ENCODE measurements at regions not wholly inside any gene's neighbourhood (a gene's known extent, or its start where the extent isn't known, plus 50 kb on each side); places are given as distances from the start of the nearest gene placed in this dataset.

DNA sequence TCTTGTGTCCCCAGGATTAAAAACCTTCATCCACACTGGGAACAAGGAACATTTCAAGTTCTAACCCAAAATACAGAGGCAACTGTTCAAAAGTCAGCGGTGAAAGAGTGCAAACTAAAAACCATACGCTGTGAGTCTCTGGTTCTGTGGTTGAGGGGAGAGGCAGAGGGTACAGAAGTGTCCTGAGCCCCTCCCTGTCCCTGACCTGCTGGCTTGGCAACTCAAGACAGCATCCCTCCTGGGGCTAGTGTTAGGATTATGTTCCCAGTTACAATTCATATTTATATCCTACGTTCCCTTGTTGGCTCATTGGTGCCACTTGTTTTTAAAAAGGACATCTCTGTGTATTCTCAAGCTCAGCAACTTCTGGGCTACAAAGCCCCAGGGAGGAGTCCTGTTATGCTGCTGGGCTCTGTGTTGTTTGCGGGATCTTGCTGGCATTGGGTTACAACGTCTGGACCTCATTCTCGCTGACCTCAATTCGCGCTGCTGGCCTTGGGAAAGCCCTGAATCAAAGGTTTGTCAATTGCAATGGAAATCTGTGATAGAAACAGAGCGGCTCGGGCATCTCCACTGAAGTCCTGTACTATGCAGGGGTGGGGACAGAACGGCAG lies 420.8 kb downstream of the FUT8 start:
- 91% methylated on average over 11 of the region's 11 CpGs for WGBS
- intact Hi-C loops (cut with DNase I), result no loop called here
- H3K4me1 ChIP-seq (replicated peaks), result no peaks in the 10 kb centered on the region
- TF ChIP-seq POLR2A (IDR thresholded peaks at IDR 0.05), result no peak
- no peak for TF ChIP-seq POLR2AphosphoS5 (IDR thresholded peaks at IDR 0.05)
- TF ChIP-seq CTCF (IDR thresholded peaks at IDR 0.05), result no peak
- no peak overlapping the region for H3K4me3 ChIP-seq
- DNase-seq (ENCODE audit: low spot score), result no peak
- no peaks in the 10 kb centered on the region for H3K27me3 ChIP-seq (replicated peaks; ENCODE audit: insufficient read depth)
- H3K9me3 ChIP-seq, result no peaks in the 10 kb centered on the region
- no peaks in the 10 kb centered on the region for H3K36me3 ChIP-seq
- H3K27ac ChIP-seq, result no peak overlapping the region

DNA sequence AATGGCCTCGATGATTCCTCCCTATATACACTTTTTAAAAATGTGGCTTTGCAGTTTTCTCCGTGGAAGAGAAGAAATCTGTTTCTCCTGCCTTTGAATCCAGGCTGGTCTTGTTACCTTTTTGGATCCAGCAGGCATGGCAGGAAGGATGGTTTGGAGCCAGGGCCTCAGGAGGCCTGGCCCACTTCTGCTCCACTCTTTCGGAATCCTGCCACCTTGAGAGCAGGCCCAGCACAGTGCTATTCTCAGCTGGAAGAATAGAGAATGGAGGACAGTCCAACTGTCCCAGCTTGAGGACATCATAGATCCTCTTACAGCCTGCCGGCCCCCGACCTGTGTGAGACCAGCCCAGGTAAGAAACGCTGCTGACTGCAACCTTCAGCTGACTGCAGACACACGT lies 421.5 kb downstream of the FUT8 start:
- H3K4me1 ChIP-seq (replicated peaks), result no peaks in the 10 kb centered on the region
- no peaks in the 10 kb centered on the region for H3K36me3 ChIP-seq
- no peak overlapping the region for H3K4me3 ChIP-seq
- DNase-seq (ENCODE audit: low spot score), result no peak
- WGBS, result 91% methylated on average over 7 of the region's 7 CpGs
- no peaks in the 10 kb centered on the region for H3K9me3 ChIP-seq
- H3K27me3 ChIP-seq (replicated peaks; ENCODE audit: insufficient read depth), result no peaks in the 10 kb centered on the region
- intact Hi-C loops (cut with DNase I), result no loop called here
- no peak overlapping the region for H3K27ac ChIP-seq
- TF ChIP-seq POLR2A (IDR thresholded peaks at IDR 0.05), result no peak

DNA sequence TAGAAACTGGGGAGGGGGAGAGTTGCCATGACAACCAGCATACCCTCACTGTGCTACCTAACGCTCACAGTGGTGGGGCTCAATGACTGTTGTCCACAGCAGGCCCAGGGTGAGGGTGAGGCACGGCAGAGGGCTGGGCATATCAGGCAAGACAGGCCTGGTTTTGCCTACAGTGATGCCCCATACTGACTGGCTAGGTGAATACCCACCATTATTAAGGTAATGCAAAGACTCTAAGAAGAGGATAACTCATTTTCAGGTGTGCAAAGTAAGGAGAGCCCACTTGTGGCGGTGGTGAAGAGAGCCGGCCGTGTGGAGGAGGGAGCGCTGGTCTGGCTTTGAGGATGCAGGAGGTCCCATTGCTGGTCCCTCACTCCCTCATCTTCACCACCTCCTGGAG lies 422.3 kb downstream of the FUT8 start:
- TF ChIP-seq CTCF (IDR thresholded peaks at IDR 0.05) (no peak), POLR2AphosphoS5 (IDR thresholded peaks at IDR 0.05) (no peak), POLR2A (IDR thresholded peaks at IDR 0.05) (no peak)
- WGBS, result 98% methylated on average over 6 of the region's 6 CpGs
- H3K9me3 ChIP-seq, result no peaks in the 10 kb centered on the region
- H3K27me3 ChIP-seq (replicated peaks; ENCODE audit: insufficient read depth), result no peaks in the 10 kb centered on the region
- H3K4me1 ChIP-seq (replicated peaks), result no peaks in the 10 kb centered on the region
- no peaks in the 10 kb centered on the region for H3K36me3 ChIP-seq
- DNase-seq (ENCODE audit: low spot score), result no peak
- no peak overlapping the region for H3K4me3 ChIP-seq
- intact Hi-C loops (cut with DNase I), result no loop called here
- no peak overlapping the region for H3K27ac ChIP-seq

- H3K27me3 ChIP-seq (replicated peaks; ENCODE audit: insufficient read depth), result no peaks in the 10 kb centered on the region
- no peak overlapping the region for H3K4me3 ChIP-seq
- H3K9me3 ChIP-seq, result no peaks in the 10 kb centered on the region
- no peaks in the 10 kb centered on the region for H3K36me3 ChIP-seq
- 90% methylated on average over 3 of the region's 4 CpGs for WGBS
- intact Hi-C loops (cut with DNase I), result no loop called here
- H3K4me1 ChIP-seq (replicated peaks), result no peaks in the 10 kb centered on the region
- DNase-seq (ENCODE audit: low spot score), result no peak
- no peak overlapping the region for H3K27ac ChIP-seq
- no peak for TF ChIP-seq POLR2A (IDR thresholded peaks at IDR 0.05)
- TF ChIP-seq POLR2AphosphoS5 (IDR thresholded peaks at IDR 0.05), result no peak
- no peak for TF ChIP-seq CTCF (IDR thresholded peaks at IDR 0.05)
Observed at GRCh38 chr14:65835501-65835900, 423.0 kb downstream of the FUT8 start.

- WGBS, result 96% methylated on average over 5 of the region's 5 CpGs
- DNase-seq (ENCODE audit: low spot score), result no peak
- Histone ChIP-seq H3K4me3 (no peak overlapping the region), H3K4me1 (replicated peaks) (no peaks in the 10 kb centered on the region), H3K36me3 (no peaks in the 10 kb centered on the region), H3K27me3 (replicated peaks; ENCODE audit: insufficient read depth) (no peaks in the 10 kb centered on the region), H3K9me3 (no peaks in the 10 kb centered on the region), H3K27ac (no peak overlapping the region)
- TF ChIP-seq POLR2A (IDR thresholded peaks at IDR 0.05) (no peak), CTCF (IDR thresholded peaks at IDR 0.05) (no peak), POLR2AphosphoS5 (IDR thresholded peaks at IDR 0.05) (no peak)
- intact Hi-C loops (cut with DNase I), result no loop called here
Observed at GRCh38 chr14:65838565-65838964, 426.0 kb downstream of the FUT8 start.
